Activated CD4-positive, alpha-beta T cell treated with anti-CD3 and anti-CD28 coated beads for 1 hour (primary cell): ENCODE measurements at regions not wholly inside any gene's neighbourhood (a gene's known extent, or its start where the extent isn't known, plus 50 kb on each side); places are given as distances from the start of the nearest gene placed in this dataset.
"Not testable (repeated sequence)": the region's sequence is repeated elsewhere in the genome, so short reads cannot be mapped to it uniquely, and the experiment has no call there.

ENCODE experiments used
- DNase-seq: peaks from one replicate; pipeline ENCODE4 v3.0.0-alpha.2; 2020

DNA sequence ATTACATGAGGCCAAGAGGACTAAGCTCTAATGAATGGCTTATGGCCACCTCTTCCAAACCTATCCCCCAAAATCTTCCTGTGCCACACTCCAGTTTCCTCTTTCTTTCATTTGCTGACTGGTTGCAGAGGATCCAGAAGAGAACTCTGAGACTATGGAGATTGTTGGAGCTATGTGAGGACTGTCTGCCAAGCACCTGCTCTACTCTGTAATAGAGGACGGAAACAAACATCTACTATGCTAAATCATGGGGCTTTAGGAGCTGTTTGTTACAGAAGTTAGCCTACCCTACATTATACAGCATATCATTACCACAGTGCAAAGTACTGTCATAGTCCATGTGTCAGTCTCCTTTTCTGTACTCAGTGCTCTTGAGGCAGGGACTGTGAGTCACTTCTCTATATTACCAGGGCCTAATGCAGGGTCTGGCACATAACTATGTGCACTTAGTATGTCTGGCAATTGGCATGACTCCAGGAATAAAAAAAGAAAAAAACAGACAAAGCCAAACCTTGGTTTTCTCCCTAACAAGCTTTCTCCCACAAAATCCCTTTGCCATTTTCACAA is 95.1 kb downstream of the RPAP3 start:
- no peak for DNase-seq

GRCh38 chr12:47609806-47610205 is 96.0 kb downstream of the RPAP3 start:
- no peak for DNase-seq

GRCh38 chr12:47608671-47609070 is 97.2 kb downstream of the RPAP3 start:
- not testable (repeated sequence) for DNase-seq

DNA sequence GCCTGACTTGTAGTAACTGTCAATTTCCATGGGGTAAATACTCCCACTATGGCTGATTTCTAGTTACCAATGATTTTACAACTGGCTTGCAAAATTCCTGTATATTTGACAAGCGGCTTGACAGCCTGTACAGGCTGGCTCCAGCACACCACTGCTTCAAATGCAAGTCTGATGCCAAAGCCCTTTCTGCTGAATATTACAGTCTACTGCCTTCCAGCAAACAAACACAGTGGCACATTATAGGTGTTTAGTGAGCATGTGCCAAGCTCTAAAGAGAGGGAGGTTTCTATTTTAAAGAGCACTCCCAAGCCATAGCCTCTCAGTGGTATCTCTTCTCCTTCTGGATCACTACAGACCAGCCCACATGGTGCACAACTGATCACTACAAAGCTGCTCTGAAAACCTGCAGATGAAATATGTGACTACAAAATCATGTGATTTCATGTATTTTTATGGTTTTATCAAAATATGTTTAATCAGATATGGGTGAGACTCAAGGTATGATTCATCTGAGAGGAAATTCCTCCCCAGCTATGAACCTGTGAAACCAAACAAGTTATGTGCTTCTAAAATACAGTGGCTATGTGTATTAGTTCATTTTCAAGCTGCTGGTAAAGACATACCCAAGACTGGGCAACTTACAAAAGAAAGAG is 101.5 kb downstream of the RPAP3 start:
- DNase-seq, result no peak

DNA sequence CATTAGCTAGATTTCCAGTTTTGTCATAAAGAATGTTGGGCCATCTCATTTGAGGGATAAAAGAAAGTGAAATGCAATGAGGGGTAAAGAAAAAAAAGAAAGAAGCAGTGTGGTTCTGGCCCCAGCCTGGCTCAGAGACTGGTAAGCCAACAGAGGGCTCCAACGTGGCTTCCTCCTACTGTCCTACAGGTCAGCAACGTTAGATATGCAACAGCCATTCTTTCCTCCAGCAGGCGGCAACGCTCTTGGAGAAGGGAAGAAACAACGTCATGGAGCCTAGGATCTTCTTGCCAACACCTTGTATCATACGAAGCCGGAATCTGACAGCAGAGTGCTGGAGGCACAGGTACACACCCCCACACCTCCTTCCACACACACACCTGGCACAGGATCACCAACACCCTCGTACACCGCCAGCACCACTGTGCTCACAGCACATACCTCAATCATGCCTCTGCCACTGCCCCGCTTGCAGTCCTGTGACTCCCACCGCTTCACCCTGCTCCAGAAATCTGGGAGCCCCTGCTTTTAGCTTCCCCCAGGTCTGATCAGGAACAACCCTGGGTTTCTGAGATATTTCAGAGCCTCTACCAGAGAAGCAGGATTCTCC is 102.8 kb downstream of the RPAP3 start:
- no peak for DNase-seq

DNA sequence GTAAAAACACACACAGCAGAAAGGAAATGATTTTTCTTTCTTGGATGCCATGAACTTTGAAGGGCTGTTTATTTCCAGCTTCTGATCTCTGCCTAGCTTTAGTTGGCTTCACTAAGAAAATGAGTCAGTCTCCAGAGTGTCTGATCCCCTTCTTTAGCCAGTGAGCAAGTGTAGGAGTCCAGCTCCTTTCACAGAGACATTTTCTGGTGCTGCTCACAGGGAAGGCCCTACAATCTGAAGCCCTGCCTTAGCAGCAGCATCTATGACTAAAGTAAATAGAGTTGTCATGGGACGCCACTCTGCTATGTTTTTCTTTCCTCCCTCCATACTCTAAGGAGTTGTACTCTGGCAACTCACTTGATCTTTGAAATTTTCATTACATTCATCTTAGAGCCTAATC is 103.5 kb downstream of the RPAP3 start:
- DNase-seq, result no peak

DNA sequence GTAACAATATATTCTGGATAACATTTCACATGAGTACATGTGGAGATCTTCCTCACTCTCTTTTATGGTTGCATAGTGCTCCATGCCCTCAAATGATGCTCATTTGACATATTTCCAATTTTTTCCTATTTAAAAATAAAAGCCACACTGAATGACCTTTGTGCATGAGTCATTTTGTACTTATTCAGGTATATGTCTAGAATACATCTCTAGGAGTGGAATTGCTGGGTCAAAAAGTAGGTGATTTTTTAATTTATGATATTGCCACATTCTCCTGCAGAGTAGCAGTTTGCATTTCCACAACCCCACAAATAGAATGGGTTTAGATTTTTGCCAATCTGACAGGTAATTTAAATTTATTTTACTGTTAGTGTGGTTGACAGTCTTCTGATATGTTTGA is 104.8 kb downstream of the RPAP3 start:
- DNase-seq, result no peak

DNA sequence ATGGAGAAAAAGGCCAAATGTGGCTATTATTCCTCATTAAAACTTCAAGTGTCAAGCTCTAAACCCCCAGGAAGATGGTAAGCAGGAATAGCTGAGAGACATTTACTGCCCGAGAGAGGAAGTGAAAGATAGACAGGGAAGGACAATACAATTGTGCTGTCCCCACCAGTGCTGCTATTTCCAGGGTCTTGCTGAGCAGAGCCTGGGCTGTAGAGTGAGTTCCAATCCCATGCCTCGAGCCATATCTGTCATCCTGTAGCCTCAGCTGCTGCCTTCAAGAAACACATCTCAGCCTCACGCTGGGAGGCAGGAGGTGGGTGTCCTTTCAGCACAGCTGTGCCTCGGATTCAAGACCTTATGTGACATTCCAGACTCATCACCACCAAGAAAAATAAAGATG is 114.0 kb downstream of the RPAP3 start:
- no peak for DNase-seq

DNA sequence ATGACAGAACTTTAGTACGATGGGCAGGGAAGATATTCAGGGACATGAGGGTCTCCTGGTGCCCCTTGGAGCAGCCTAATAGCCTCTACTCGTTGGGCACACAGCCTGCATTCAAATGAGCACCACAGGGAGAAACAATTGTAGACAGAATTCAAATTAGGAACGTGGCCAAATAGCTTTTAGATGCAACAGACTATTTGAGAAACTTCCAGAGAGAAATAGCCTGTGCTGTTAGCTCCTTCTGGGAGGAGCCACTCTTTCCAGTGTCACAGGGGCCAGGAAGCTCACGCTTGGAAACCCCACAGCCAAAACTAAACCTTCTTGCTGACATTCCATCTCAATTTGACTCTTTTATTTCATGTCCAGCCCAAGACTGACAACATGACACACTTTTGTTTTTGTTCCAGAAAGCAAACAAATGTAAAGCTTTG is 114.5 kb downstream of the RPAP3 start:
- no peak for DNase-seq

DNA sequence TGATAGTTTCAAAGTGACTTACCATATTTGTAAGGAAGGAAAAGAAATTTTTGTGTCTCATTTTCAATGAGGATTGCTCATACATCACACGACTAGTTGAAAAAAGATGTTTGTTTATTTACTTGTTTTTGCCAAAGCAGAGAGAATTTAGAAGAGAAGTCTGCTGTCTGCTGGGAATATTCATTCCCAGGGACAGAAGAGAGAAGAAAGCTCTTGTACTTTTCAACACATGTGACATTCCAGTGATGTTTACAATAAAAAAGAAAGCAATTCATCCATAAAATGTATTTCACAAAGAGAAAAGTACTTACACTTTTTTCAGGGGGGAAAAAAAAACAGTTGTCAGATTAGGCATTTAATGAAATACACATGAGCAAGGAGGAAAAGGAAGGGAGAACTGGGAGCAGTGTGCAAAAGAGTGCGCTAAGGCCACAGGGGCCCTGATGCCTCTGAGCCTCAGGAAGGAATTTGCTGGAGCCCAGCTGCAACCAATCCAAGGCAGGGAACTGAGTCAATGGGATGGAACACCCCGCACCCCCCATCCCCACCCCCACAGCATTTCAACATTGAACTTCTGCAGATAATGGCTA is 115.0 kb downstream of the RPAP3 start:
- DNase-seq, result no peak

DNA sequence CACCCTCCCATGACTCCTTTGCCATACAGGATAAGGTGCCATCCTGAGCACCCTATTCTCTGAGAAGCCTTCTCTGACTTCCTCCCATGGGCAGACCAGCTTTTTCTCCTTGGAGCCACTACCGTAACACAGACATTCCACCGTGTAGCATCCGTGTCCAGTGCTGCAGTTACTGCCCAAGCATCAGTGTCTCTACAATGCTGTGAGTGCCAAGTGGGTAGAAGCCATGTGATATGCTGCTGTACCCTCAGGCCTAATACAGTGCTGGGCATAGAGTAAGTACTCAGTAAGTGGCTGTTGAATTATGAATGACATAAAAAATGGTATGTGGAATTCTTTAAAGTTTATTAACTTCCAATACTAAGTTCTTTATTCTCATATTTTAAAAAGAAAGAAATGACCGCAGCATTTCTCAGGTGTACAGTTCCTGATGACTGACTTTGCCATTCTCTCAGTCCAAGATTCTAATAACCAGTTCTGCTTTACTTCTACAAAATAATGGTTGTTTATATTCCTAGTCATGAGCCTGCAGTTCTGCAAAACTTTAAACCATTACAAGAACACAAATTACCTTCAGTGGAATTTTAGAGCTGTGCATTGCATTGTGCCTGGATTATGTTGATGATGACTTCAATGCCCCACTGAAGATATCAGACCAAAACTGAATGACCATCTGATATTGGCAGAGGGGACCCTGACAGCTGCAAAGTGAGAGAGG is 118.7 kb downstream of the RPAP3 start:
- DNase-seq, result no peak

GRCh38 chr12:47585507-47585906 is 120.3 kb downstream of the RPAP3 start:
- no peak for DNase-seq

DNA sequence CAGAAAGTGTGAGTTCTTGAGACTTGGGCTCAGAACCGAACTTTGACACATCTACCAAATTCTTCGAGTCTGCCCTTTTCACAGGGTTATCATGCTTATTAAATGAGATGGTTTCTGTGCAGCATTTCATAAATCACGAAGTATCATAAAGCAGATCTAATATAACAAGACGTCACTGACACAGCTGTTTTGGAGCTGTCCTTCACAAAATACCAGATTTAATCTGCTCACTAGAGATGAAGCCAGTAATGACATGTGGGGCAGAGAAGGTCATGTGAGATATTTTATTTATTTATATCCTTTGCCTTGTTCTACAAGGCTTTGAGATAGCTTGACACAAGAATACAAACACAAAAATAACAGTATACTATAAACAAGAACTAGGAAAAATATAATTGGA is 127.0 kb downstream of the RPAP3 start:
- DNase-seq, result no peak

DNA sequence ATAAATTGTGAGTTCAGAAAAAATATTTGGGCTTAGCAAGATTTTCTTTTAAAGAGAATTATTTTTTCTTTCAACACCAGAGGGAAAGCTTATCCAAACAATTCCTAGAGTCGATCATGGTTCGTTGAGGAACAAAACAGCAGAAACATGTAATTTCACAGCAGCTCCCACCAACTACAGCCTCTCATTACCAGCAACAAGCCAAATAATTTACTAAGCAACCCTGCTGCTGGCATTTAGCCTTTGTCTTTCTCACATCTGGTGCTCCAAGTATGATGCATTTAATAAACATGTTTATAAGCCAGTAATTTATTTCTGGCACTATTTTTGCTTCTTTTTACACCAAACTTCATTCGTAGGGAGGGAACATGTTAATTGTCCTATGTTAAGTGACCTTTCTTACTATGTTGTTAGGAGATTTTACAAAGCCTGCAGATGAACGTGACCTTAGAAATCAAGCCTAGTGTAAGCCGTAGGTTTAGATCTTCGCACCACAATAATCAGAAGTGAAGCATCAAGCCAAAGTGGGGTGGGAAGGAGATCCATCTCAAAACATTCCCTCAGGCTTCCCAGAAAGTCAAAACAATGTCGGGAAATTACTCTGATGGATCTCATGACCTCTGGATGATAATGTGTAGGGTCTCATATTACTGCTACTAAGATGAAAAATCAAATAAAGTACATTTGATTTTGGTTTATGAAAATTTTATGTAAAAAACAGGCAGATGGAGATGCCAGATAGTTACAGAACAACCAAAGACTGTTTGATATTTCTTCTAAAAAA is 128.4 kb downstream of the RPAP3 start:
- no peak for DNase-seq

GRCh38 chr12:47576289-47576945 is 129.4 kb downstream of the RPAP3 start:
- DNase-seq, result no peak

GRCh38 chr12:47574252-47575021 is 131.4 kb downstream of the RPAP3 start:
- DNase-seq, result no peak

DNA sequence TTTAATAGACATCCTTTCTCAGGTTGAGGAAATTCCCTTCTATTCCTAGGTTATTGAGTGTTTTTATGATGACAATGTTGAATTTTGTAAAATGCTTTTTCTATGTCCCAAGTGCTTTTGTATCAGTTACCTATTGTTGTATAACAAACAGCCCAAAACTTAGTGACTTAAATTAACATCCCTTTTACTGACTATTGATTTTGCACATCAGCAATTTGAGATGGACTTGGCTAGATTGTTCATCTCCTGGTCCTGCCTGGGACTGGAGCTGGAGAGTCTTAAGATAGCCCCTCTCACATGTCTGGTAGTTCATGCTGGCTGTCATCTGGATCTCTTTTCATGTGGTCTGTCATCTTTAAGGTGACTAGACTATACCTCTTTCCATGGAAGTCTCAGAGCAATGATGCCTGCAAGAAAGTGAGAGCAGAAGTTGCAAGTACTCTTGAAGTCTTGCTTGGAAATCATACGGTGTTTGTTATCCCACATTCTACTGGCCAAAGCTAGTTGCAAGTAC is 132.6 kb downstream of the RPAP3 start:
- DNase-seq, result no peak

- no peak for DNase-seq
Measured at GRCh38 chr12:47570151-47570550, 135.7 kb downstream of the RPAP3 start.

- no peak for DNase-seq
Measured at GRCh38 chr12:47562201-47562600, 143.6 kb downstream of the RPAP3 start.

DNA sequence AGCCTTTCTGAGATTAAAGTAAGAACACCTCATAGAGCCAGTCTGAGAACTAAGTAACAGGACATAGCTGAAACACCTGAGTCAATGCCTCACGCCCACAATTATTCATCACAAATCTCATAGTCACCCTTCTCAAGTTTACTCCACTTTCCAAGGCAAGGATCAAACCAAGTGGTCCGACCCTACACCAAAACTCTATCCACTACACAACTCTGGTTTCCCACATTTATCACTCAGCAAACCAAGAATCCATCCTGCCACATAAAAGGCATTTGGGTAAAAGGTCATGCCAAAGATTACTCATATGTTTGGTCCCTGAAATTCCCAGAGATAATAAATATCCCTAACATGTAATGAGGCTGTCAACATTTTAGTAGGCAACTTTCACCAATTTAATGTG is 144.1 kb downstream of the RPAP3 start:
- DNase-seq, result no peak

DNA sequence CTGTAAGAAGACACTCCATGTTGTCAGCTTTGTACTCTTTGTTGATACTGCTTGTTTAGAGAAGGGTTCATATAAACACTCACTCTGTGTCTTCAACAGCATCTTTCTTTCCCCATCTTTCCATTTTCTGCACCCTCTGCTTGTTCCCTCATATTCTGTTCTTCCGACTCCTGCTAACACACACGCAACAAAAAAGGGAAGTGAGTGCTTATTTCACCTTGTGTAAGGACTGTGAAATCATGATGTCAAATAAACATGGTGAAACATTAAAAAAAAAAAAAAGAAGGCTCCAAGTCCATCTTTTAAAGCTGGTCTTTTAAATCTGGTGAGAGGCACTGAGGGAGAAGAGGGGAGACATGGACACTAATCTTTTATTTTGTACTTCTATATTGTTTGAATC is 145.4 kb downstream of the RPAP3 start:
- no peak for DNase-seq
